K562 (cell line): ENCODE measurements at regions not wholly inside any gene's neighbourhood (a gene's known extent, or its start where the extent isn't known, plus 50 kb on each side); places are given as distances from the start of the nearest gene placed in this dataset.
A peak's percentile ranks its signal among the peaks of the same experiment; 100 is the strongest.

Experiments
- BRF1 ChIP-seq: IDR thresholded peaks from 3 replicates; pipeline ENCODE4 v1.6.1; 2011; ENCODE audit warnings: borderline replicate concordance, mild to moderate bottlenecking; ENCODE audit not compliant: insufficient read length; ENCODE audit errors: extremely low read depth
- CHCHD3 ChIP-seq: fragments of 250-450 bp; sonication (Bioruptor Pico); IDR thresholded peaks from 2 replicates; pipeline ENCODE4 v2.1.2; 2022; ENCODE audit warnings: mild to moderate bottlenecking
- CTCFL ChIP-seq: IDR thresholded peaks from 2 replicates; pipeline ENCODE4 v1.6.1; 2011; ENCODE audit warnings: borderline replicate concordance, low read depth, mild to moderate bottlenecking, moderate library complexity, low read length; ENCODE audit not compliant: insufficient read depth, poor library complexity, severe bottlenecking
- EP400 ChIP-seq: fragments of 450-650 bp; IDR thresholded peaks from 2 replicates; pipeline ENCODE4 v1.6.1; 2017; ENCODE audit warnings: antibody characterized with exemption, mild to moderate bottlenecking, moderate library complexity
- ERF ChIP-seq: fragments of 450-650 bp; formaldehyde crosslinking; IDR thresholded peaks from 2 replicates; pipeline ENCODE4 v1.4.0; 2020; ENCODE audit warnings: mild to moderate bottlenecking, mixed read lengths
- GABPB2 ChIP-seq: fragments of 250-450 bp; sonication (Bioruptor Pico); conservative IDR thresholded peaks from 2 replicates; pipeline ENCODE4 v1.5.1; 2021; ENCODE audit warnings: mild to moderate bottlenecking
- JUN ChIP-seq, 2 experiments: sonication (generic) in 1 of 2; formaldehyde crosslinking in 1 of 2; IDR thresholded peaks; 2 replicates each; pipeline versions ENCODE4 v1.6.1 to v1.8.0; 2012 to 2022; ENCODE audit warnings: borderline replicate concordance in 2 of 2, mild to moderate bottlenecking in 2 of 2, improper control_type of control experiment in 1 of 2, low read depth in 1 of 2, low read length in 1 of 2, missing genetic modification reagents in 1 of 2
- PHF21A ChIP-seq: fragments of 450-650 bp; IDR thresholded peaks from 2 replicates; pipeline ENCODE4 v1.6.1; 2017; ENCODE audit warnings: low read depth, borderline replicate concordance
- TARDBP ChIP-seq: fragments of 450-650 bp; IDR thresholded peaks from 2 replicates; pipeline ENCODE4 v1.6.1; 2016
- TCF7 ChIP-seq: sonication (generic); IDR thresholded peaks from 2 replicates; pipeline ENCODE4 v1.6.1; 2016; ENCODE audit warnings: antibody characterized with exemption, borderline replicate concordance
- ZNF280B ChIP-seq: fragments of 250-450 bp; sonication (Bioruptor Pico); IDR thresholded peaks from 2 replicates; pipeline ENCODE4 v1.5.1; 2021; ENCODE audit warnings: mild to moderate bottlenecking
- ZNF282 ChIP-seq: sonication (generic); formaldehyde crosslinking; IDR thresholded peaks from 2 replicates; pipeline ENCODE4 v1.8.1; 2023; ENCODE audit warnings: missing genetic modification reagents
- ZNF347 ChIP-seq: fragments of 450-650 bp; formaldehyde crosslinking; IDR thresholded peaks from 2 replicates; pipeline ENCODE4 v1.4.0; 2020; ENCODE audit warnings: low read depth, mild to moderate bottlenecking, moderate library complexity
- ZNF592 ChIP-seq: fragments of 450-650 bp; IDR thresholded peaks from 2 replicates; pipeline ENCODE4 v1.6.1; 2017; ENCODE audit warnings: antibody characterized with exemption, mild to moderate bottlenecking
- TF ChIP-seq, protein P1 (sequence below): IDR thresholded peaks from 2 replicates; pipeline ENCODE4 v1.6.1; 2014; ENCODE audit warnings: antibody characterized with exemption
- TF ChIP-seq, protein P2 (sequence below): sonication (generic); formaldehyde crosslinking; IDR thresholded peaks from 2 replicates; pipeline ENCODE4 v1.8.0; 2022; ENCODE audit warnings: mild to moderate bottlenecking, missing genetic modification reagents

DNA sequence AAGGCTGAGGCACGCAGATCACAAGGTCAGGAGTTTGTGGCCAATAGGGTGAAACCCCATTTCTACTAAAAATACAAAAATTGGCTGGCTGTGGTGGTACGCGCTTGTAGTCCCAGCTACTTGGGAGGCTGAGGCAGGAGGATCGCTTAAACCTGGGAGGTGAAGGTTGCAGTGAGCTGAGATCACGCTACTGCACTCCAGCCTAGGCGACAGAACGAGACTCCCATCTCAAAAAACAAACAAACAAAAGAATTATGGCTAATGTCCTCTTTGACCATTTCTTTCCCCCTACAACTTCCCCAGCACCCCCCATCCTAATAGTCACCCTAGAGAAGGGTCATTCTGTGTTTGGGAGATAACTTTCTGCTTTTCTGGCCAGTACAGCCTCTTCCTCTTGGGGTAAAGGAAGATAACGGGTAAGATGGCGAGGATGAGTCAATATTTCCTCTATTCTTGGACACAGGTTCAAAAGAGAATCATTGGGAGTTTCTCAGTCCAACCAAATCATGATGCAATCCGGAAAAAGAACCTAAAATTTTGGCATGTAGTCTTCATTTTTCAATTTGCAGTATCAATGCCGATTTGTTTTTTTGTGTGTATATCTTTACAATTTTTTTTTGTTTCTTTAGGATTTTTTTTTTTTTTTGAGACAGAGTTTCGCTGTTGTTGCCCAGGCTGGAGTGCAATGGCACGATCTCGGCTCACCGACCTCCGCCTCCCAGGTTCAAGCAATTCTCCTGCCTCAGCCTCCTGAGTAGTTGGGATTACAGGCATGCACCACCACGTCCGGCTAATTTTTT, 107.6 kb upstream of the MED13 start (continued):
- peak; percentile 94 for TF ChIP-seq ZNF592
- no peak for TF ChIP-seq TARDBP
- TF ChIP-seq TCF7: no peak
- peak; percentile 91 for TF ChIP-seq JUN (IDR thresholded peaks at IDR 0.05; ENCODE audit: borderline replicate concordance, low read depth, low read length)
- no peak for TF ChIP-seq JUN (CRISPR knock-in tag; IDR thresholded peaks at IDR 0.05; ENCODE audit: borderline replicate concordance)
- TF ChIP-seq, protein P1, sequence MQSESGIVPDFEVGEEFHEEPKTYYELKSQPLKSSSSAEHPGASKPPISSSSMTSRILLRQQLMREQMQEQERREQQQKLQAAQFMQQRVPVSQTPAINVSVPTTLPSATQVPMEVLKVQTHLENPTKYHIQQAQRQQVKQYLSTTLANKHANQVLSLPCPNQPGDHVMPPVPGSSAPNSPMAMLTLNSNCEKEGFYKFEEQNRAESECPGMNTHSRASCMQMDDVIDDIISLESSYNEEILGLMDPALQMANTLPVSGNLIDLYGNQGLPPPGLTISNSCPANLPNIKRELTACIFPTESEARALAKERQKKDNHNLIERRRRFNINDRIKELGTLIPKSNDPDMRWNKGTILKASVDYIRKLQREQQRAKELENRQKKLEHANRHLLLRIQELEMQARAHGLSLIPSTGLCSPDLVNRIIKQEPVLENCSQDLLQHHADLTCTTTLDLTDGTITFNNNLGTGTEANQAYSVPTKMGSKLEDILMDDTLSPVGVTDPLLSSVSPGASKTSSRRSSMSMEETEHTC: no peak
- no peak for TF ChIP-seq GABPB2 (CRISPR knock-in tag)
- no peak; the same call in 1 of the 2 replicates for TF ChIP-seq PHF21A
- TF ChIP-seq, protein P2, sequence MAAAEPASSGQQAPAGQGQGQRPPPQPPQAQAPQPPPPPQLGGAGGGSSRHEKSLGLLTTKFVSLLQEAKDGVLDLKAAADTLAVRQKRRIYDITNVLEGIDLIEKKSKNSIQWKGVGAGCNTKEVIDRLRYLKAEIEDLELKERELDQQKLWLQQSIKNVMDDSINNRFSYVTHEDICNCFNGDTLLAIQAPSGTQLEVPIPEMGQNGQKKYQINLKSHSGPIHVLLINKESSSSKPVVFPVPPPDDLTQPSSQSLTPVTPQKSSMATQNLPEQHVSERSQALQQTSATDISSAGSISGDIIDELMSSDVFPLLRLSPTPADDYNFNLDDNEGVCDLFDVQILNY: no peak
- TF ChIP-seq ZNF282 (CRISPR knock-in tag): no peak
- no peak for TF ChIP-seq BRF1
- TF ChIP-seq ERF (CRISPR knock-in tag): no peak
- no peak for TF ChIP-seq ZNF347 (CRISPR knock-in tag)
- TF ChIP-seq EP400: peak; percentile 70
- TF ChIP-seq CHCHD3 (CRISPR knock-in tag): no peak
- no peak for TF ChIP-seq CTCFL
- no peak for TF ChIP-seq ZNF280B
